ENCODE measurements at regions not wholly inside any gene's neighbourhood (a gene's known extent, or its start where the extent isn't known, plus 50 kb on each side); places are given as distances from the start of the nearest gene placed in this dataset.
A peak's percentile ranks its signal among the peaks of the same experiment; 100 is the strongest.

- no peak for DNase-seq
Measured at GRCh38 chr14:85087201-85087600, 442.7 kb upstream of the FLRT2 start.

GRCh38 chr14:85088192-85088591, 441.8 kb upstream of the FLRT2 start:
- DNase-seq, result no peak

DNA sequence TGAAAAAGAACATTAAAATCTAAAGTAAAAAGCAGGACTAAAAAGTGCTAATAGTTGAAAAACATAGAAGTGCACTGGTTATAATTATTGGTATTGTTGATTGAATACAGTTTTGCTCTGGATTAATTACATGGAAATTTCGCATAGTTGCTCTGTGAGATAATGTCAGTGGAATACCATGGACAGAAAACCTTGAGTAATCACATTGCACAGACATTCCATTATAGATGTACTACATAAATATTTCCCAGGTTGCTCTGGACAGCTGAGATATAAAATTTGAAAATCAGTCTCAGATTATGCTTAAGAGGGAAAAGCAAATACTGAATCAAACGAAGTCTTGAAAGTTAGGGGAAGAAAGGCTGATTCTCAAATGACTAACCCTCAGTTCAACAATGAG, 439.3 kb upstream of the FLRT2 start:
- DNase-seq, result no peak

DNA sequence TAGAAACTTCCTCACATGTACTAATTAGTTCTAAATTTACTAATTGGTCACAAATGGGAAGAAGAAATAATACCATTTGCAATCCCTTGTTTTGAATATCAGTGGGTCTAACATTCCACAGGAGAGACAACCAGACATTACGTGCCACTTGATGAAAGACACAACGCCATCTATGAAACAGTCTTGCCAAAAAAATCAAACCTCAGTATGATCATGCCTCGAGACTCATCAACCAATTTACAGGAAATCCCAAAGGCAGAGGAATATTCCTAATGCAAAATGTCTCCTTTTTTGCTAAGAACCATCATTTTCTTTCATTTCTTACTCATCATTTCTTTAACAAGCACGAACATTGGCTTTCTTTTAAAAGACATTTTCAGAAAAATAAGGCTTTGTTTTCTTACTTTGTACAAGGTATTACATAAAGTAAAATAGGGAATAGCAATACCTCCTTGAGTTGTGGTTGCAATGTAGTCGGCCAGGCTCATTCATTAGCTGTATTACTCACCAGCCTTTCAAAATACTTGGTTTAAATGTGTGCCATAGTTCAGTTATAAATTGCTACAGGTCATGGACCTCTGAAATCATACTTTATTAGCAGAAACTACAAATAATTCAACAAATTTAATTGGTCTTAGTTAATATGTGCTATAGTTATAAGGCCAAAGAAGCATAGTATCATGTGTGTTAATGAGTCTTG, 436.2 kb upstream of the FLRT2 start:
- no peak for DNase-seq

- no peak for DNase-seq
Measured at GRCh38 chr14:85102591-85102990, 427.4 kb upstream of the FLRT2 start.

DNA sequence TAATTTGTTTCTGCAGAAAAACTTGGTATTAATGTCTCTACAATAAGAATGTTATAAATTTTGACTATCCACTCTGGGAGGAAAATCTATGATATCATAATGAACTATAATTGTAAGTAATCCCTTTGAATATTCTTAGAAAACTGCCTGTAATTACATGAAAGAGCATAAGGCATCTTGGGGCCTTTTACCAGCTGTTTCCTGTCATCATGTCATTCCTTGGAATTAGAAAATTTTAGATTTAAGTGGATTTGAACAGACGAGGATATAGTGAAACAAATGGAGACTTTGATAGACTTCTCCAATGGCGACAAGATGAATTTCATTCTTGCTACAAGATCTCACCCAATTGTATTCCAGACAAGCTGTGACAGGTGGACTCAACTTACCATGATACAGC, 423.4 kb upstream of the FLRT2 start:
- DNase-seq, result no peak

GRCh38 chr14:85112762-85113161, 417.2 kb upstream of the FLRT2 start:
- no peak for DNase-seq

DNA sequence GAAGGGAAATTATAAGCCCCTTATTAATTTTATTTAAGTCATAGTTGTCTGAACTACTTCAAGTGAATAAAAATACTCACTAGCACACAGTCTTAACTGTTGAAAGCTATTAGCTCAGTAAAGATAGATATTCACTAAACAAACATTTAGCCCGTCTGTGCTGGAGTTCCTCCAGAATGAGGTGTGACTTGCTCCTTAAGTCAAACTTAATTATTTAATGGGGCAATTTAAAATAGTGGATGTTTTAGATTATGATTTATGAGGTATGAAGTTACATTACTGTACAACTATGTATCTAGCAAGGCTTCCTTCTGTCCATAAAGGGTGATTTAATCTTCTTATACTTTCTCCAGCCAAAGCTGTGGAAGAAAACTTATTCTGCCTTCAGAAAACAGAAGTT, 414.0 kb upstream of the FLRT2 start:
- no peak for DNase-seq

DNA sequence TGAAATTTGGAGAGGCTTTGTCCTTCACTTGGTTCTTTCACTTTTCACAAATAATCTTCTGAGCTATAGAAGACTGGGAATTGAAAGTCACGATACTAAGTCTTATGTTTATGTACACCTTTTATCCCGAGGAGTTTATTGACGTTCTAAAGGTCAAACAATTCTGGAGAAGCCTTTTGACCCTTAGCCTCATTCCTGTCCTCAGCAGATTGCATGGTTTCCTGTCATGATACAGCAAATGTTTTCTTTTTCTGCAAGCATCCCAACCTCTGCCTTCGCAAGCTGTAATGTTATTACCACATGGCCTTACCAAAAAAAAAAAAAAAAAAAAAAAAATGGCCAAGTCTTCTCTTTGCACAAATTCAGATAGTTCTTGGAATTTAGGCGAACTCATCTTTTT, 411.7 kb upstream of the FLRT2 start:
- no peak for DNase-seq

DNA sequence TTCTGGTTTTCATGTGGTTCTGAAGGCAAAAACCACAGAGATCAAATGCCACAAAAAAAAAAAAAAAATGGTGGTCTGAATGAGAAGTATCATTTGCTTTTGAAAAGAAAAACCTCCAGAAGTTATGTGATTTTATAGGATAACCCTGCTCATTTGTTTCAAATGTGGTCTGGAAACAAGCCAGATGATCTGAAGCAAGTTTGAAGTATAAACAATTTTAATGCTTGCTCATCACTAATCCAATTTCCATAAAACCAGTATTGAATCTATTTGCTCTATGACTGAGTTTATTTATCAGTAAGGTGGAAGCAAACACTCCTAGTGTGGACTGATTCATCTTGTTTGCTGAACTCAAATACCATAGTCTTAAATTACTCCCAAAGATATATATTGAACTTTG, 407.3 kb upstream of the FLRT2 start:
- DNase-seq, result peak; percentile 4

GRCh38 chr14:85123755-85124154, 406.2 kb upstream of the FLRT2 start:
- DNase-seq, result no peak

DNA sequence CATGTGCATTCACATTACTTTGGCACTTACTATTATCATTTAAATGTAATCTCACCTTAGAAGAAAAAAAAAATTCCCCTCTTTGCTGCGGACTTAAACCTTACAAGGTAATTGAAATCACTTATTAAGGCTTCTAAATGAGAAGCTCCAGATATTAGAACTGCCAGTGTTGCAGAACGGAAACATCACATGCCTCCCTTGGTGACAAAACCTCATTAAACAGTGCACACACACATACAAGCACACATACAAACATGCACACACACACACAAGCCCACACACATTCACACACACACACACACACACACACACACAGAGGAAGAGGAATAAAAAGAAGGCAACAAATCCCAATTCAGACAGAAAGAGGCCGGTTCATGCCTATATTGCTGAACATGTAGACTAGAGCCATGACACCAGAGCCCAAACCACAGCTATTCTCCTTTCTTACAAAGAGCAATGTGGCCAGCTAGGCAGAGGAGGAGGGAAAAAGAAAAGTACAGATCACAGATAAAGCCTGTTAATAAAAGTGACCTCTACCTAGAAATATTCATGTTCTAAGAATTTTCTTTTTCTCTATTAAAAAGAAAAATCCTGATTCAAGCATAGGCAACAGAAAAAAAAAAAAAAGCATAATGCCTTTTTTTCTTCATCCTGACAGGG, 405.2 kb upstream of the FLRT2 start:
- no peak for DNase-seq

DNA sequence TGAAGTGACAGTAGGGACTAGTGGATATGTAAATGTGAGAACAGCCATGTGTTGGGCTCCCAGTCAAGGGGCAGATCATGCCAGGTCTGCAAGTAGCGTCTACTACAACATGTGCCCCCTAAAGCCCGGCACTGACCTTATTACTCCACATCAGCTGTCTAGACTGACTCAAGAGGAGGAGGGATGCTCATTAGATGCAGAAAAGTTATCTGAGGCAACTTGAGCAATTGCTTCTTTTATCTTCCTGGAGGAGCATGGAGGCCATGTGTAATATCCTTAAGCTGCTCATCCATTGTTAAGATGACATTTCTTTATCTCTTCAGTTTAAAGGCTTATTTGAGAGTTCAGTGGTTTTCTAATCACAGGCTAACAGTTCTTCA, 404.7 kb upstream of the FLRT2 start:
- no peak for DNase-seq

DNA sequence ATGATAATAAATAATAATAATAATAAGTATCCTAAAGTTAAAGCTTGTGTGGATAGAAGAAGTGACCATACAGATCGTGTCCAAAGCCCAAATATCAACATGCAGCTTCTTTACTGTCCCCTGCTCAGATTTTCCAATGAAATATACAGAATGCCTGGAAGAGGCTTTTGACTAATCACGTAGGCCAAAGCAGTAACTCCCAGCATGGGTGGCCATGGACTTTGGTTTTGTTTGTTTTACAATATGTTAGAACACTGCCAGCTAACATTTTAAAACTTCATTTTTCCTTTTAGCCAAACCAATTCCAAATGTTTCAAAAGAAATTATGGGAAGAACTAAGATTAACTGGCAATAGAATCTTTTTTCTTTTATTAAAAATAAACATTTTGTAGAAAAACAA, 400.0 kb upstream of the FLRT2 start:
- DNase-seq, result no peak

DNA sequence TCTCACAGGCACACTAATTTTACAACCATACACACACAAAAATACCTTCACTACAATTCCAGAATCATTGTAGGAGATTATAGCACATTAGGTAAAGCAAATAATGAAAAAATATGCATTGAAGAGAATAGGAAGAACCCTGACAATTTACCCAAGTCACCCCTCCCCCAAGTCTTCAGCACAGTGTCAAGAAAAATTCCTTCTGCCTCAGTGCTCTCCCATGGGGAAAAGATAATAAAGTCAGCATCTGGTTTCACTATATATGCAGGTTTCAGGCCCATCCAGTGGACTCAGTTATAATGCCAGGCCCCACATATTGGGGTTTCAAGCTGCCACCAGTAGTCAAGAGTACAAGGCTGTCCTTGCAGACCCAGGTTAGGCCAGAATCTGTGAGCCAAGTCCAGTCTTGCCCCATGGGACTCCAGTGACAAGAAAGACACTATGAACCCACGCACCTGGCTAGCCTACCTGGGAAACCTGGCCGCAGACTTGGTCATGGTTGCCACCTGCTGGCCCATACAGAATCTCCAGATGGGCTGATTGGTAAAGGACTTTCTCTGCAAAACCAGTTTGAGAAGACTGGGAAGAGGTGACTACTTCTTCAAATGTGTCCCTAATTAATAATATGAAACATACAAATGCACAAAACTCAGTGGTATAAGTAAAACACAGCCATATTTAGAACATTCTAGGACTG, 398.6 kb upstream of the FLRT2 start:
- DNase-seq, result no peak

- DNase-seq, result no peak
Measured at GRCh38 chr14:85142982-85143381, 387.0 kb upstream of the FLRT2 start.

- no peak for DNase-seq
Measured at GRCh38 chr14:85146779-85147178, 383.2 kb upstream of the FLRT2 start.

DNA sequence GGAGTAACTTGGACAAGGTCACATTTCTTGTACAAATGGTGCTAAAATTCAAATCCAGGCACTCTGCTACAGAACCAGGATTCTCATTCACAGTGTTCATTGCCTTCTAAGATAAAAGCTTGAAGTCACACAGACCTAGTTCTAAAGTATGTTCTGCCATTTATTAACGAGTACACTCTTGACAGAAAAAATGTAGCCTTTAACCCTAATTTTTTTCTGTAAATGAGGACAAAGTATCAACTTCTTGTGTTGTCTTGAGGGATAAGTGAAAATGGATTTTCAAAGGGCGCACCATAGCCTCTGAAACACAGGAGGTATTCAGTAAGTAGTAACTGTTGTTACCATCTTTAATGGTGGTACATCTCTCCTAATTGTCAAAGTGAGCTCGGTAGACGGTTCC, 379.8 kb upstream of the FLRT2 start:
- no peak for DNase-seq

DNA sequence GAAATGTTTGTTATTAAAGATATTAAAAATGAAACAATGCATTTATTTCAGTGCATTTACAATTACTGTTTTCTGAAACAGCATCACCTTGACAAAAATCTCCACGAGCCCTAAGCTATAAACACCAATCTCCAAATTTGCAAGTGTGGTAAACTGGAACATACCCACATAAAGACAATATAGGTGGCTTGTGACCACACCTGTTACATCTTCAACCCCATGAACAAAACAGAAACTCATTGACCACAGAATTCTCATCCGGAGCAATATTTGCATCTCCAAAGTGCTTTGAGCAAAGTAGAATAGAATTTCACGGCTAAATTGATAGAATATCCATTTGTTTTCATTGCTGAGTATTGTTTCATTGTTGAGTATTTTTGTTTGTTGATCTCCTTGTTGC, 375.2 kb upstream of the FLRT2 start:
- DNase-seq, result no peak

DNA sequence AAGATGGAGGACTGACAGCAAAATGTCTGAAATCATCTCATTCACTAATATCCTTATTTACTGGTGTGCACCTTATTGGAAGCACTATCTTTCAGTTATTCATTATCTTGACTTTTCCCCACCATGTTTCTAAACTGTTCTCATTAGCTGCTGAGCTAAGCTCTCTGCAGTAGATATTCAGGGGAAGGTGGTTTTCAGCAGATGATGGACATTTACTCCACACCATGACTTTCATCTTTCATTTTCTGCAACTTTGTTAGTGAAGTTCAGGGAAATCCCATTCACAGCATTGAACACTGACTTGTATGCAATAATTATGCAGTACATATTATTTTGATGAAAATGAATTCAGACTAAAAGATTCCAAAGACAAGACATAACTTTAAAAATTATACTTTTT, 373.6 kb upstream of the FLRT2 start:
- DNase-seq, result no peak

- no peak for DNase-seq
Measured at GRCh38 chr14:85159726-85160125, 370.2 kb upstream of the FLRT2 start.

- DNase-seq, result no peak
Measured at GRCh38 chr14:85165094-85165493, 364.9 kb upstream of the FLRT2 start.

DNA sequence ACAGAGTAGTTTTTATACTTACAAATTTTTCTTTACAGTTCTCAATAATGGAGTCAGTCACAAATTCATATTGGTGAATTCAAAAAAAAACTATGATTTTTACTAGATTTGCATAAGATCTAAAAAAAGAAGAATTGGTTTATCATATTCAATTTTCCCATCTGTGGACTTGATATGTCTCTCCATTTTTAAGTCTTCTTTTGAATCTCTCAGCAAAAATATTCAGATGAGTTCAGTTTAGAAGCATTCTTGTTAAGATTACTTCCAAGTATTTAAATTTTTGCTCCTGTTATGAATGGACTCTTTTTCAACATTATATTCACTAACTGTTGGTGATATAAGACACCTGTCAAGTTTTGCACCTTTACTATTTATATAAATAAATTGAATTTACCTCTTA, 360.6 kb upstream of the FLRT2 start:
- no peak for DNase-seq

DNA sequence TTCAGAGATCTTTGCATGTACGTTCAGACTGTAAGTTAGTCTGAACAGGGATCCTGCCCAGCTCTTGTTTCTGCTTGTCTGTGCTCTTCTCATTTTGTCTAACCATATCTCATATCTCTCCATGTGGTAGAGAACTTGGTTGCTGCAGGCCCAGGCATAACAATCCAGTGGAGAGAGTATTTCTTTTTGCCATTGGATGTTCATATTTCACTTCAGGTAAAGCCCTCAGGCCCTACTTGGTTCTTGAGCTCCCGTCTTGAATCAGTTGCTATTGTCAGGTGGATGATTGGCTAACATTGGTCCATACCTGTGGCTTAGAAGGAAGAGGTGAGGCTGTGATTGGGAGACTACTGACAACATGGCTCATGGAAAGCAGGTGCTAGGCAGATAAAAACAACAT, 357.7 kb upstream of the FLRT2 start:
- DNase-seq, result no peak

Data from NCI-H1048 (cell line).